Thyroid gland (tissue), 4 donors: ENCODE measurements at regions not wholly inside any gene's neighbourhood (a gene's known extent, or its start where the extent isn't known, plus 50 kb on each side); places are given as distances from the start of the nearest gene placed in this dataset.

ENCODE experiments used
- POLR2A ChIP-seq, 2 donors: fragments of 450-650 bp; IDR thresholded peaks; one replicate each; pipeline ENCODE4 v1.6.1; 2017; ENCODE audit warnings: antibody characterized with exemption in 2 of 2, mild to moderate bottlenecking in 2 of 2, moderate library complexity in 1 of 2
- TF ChIP-seq, protein P1 (sequence below), 6 experiments: fragments of 200-600 bp in 3 of 6; fragments of 450-650 bp in 3 of 6; sonication (generic) in 3 of 6; IDR thresholded peaks; one replicate each; pipeline ENCODE4 v1.5.1; 2016 to 2019; ENCODE audit warnings: antibody characterized with exemption in 6 of 6, mild to moderate bottlenecking in 2 of 6, inconsistent platforms in 1 of 6, moderate library complexity in 1 of 6

DNA sequence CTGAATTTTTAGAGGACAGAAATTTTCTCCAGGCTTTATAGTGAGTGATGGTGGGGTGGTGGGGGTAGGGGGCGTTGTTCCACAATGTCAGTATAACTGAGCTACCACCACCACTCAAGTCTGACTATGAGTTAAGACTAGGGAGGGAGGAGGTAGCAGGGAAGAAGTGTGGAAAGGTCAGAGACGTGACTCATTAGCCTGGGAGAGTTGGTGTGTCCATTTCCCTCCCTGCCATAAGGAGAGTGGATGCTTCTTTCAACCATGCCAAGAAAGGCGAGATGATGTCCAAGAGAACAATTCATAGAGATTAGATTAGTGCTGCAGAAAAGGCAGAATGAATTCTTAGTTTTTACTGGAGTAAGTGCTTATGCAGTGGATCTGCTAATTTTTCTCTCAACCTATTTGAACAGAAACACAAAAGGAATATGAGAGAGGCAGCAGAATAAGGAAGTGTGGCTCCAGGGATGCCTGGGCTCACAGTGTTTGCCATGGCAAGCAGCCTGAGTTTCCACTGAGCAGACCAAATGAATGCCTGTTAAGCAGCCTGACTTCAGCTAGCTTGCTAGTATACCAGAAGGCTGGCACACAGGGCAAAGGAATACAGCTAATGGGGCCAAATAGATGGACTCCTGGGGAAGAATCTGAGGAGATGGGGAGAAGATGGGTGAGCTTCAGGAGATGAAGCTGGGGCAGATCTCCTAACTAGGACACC lies 708.9 kb downstream of the NTRK3 start:
- TF ChIP-seq, protein P1, sequence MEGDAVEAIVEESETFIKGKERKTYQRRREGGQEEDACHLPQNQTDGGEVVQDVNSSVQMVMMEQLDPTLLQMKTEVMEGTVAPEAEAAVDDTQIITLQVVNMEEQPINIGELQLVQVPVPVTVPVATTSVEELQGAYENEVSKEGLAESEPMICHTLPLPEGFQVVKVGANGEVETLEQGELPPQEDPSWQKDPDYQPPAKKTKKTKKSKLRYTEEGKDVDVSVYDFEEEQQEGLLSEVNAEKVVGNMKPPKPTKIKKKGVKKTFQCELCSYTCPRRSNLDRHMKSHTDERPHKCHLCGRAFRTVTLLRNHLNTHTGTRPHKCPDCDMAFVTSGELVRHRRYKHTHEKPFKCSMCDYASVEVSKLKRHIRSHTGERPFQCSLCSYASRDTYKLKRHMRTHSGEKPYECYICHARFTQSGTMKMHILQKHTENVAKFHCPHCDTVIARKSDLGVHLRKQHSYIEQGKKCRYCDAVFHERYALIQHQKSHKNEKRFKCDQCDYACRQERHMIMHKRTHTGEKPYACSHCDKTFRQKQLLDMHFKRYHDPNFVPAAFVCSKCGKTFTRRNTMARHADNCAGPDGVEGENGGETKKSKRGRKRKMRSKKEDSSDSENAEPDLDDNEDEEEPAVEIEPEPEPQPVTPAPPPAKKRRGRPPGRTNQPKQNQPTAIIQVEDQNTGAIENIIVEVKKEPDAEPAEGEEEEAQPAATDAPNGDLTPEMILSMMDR (IDR thresholded peaks at IDR 0.05): no peak
- no peak for TF ChIP-seq POLR2A (IDR thresholded peaks at IDR 0.05)
